ENCODE measurements at regions not wholly inside any gene's neighbourhood (a gene's known extent, or its start where the extent isn't known, plus 50 kb on each side); places are given as distances from the start of the nearest gene placed in this dataset.

DNA sequence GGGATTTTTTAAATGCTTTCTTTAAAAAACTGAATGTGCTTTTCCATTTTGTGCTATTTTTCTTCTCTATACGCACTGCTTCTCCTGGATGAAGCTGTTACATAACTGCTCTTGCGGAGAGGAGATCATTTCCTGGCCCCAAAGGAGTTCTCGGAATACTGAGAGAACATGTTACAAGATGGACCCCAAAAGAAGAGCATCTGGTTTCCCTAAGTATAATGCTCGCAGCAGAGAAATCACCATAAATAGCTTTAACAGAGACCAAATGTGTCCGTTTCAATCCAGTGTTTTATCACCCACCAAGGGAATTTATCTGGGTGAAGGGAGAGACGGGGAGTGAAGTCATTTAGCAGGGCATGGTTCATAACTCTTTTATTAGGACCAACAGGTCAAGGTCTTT lies 80.1 kb downstream of the RBM43 start:
- H3K27me3 Mint-ChIP-seq (ENCODE audit: low read depth) = no peaks in the 10 kb centered on the region
- no peaks in the 10 kb centered on the region for H3K9me3 ChIP-seq (ENCODE audit: control insufficient read depth, low read depth, low read length)
- TF ChIP-seq, protein P1, sequence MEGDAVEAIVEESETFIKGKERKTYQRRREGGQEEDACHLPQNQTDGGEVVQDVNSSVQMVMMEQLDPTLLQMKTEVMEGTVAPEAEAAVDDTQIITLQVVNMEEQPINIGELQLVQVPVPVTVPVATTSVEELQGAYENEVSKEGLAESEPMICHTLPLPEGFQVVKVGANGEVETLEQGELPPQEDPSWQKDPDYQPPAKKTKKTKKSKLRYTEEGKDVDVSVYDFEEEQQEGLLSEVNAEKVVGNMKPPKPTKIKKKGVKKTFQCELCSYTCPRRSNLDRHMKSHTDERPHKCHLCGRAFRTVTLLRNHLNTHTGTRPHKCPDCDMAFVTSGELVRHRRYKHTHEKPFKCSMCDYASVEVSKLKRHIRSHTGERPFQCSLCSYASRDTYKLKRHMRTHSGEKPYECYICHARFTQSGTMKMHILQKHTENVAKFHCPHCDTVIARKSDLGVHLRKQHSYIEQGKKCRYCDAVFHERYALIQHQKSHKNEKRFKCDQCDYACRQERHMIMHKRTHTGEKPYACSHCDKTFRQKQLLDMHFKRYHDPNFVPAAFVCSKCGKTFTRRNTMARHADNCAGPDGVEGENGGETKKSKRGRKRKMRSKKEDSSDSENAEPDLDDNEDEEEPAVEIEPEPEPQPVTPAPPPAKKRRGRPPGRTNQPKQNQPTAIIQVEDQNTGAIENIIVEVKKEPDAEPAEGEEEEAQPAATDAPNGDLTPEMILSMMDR (conservative IDR thresholded peaks at IDR 0.05) = no peak
- no peak for DNase-seq
- no peak overlapping the region for H4K5ac ChIP-seq (ENCODE audit: insufficient read length, low read depth, low read length)
- H4K20me1 ChIP-seq (ENCODE audit: control insufficient read depth, insufficient read depth, insufficient read length) = no peaks in the 10 kb centered on the region
- H3K4me3 Mint-ChIP-seq = no peak overlapping the region
- H3K9me3 Mint-ChIP-seq = no peaks in the 10 kb centered on the region
- WGBS (ENCODE audit: extremely low coverage, insufficient read length, low lambda C conversion rate) = no CpG with 5 or more reads among the region's 6 CpGs
- no peak overlapping the region for H3T11ph ChIP-seq (ENCODE audit: low read length)
- H3K27ac ChIP-seq (ENCODE audit: insufficient read length, low read depth, low read length) = no peak overlapping the region
- peak overlapping the region; percentile 48 for H2AFZ ChIP-seq (ENCODE audit: low read length)
- no peak overlapping the region for H3K56ac ChIP-seq (ENCODE audit: insufficient read length, low read depth, low read length)
- H3K4me1 Mint-ChIP-seq = peaks cover 25 to 34% of the 10 kb centered on the region in 2 experiments
- H3K79me2 ChIP-seq (ENCODE audit: insufficient read depth, low read length) = no peaks in the 10 kb centered on the region
- no peaks in the 10 kb centered on the region for H3K79me1 ChIP-seq (ENCODE audit: insufficient read depth, low read depth, low read length, poor library complexity, severe bottlenecking)
- H2BK12ac ChIP-seq (ENCODE audit: insufficient read length, low read depth, low read length) = no peak overlapping the region
- no peak overlapping the region for H3K4ac ChIP-seq (ENCODE audit: low read depth, low read length)
- H2BK15ac ChIP-seq (ENCODE audit: low read depth, low read length) = no peak overlapping the region
- no peak overlapping the region for H3K27ac Mint-ChIP-seq
- H3K14ac ChIP-seq (ENCODE audit: insufficient read depth, low read length) = no peak overlapping the region
- no peak overlapping the region for H2BK20ac ChIP-seq (ENCODE audit: low read depth, low read length, poor library complexity, severe bottlenecking)
- H3K18ac ChIP-seq (ENCODE audit: insufficient read length, low read depth, low read length) = no peak overlapping the region
- no peak overlapping the region for H3K4me2 ChIP-seq (ENCODE audit: insufficient read depth, insufficient read length, low read length)
- H3K23me2 ChIP-seq (ENCODE audit: insufficient read length, low read depth, low read length, poor library complexity, severe bottlenecking) = no peaks in the 10 kb centered on the region
- H3K9ac ChIP-seq (ENCODE audit: extremely low read depth, insufficient read length, low read length) = no peak overlapping the region
- H2BK5ac ChIP-seq (ENCODE audit: insufficient read length, low read length) = no peak overlapping the region
- peaks cover 4% of the 10 kb centered on the region; the same call in 1 of the 2 replicates for H3K4me1 ChIP-seq (ENCODE audit: insufficient read depth, low read length)
- no peak overlapping the region for H2BK120ac ChIP-seq (ENCODE audit: low read depth, low read length, poor library complexity, severe bottlenecking)
- no peaks in the 10 kb centered on the region for H3K36me3 Mint-ChIP-seq (ENCODE audit: insufficient read depth in 1 of 3, low read depth in 3 of 3)
- no peak overlapping the region for H2AK5ac ChIP-seq (ENCODE audit: insufficient read length, low read length)
- no peaks in the 10 kb centered on the region for H3K27me3 ChIP-seq (ENCODE audit: insufficient read depth, low read length)
- no peak overlapping the region for H4K91ac ChIP-seq (ENCODE audit: insufficient read length, low read depth, low read length)
- no peak overlapping the region for H4K8ac ChIP-seq (replicated peaks; ENCODE audit: insufficient read length, low read depth, low read length)
- H3K23ac ChIP-seq (ENCODE audit: insufficient read length, low read depth, low read length) = no peak overlapping the region

Measured in H9 (cell line).